ENCODE measurements at regions not wholly inside any gene's neighbourhood (a gene's known extent, or its start where the extent isn't known, plus 50 kb on each side); places are given as distances from the start of the nearest gene placed in this dataset.

DNA sequence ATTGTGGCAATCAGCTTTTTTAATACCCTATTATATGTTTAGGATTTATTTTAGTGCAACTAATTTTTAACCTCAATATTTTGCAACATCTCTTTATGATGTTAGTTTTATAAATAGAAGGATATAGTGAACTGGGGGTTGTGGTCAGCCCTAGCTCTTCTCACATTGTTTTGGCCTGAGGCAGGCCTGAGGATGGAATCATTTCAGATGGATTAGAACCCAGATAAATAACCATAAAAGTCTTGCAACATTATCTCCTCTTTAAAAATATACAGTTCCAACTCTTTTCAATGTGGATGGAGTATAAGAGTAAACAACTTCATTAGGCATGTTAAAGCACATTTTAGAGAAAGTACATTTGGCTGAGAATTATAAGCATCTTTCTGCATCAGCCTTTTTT is 522.7 kb downstream of the NR2F1-AS1 start:
- TF ChIP-seq GATA2 (IDR thresholded peaks at IDR 0.05; ENCODE audit: low read depth, low read length) (no peak), GATA3 (IDR thresholded peaks at IDR 0.05; ENCODE audit: low read depth, low read length) (no peak)
